ENCODE measurements at regions not wholly inside any gene's neighbourhood (a gene's known extent, or its start where the extent isn't known, plus 50 kb on each side); places are given as distances from the start of the nearest gene placed in this dataset.

- TF ChIP-seq CTCF (IDR thresholded peaks at IDR 0.05): no peak
- no peak for TF ChIP-seq YY1 (IDR thresholded peaks at IDR 0.05; ENCODE audit: low read depth)
- TF ChIP-seq TEAD4 (IDR thresholded peaks at IDR 0.05; ENCODE audit: borderline replicate concordance, insufficient read depth): no peak
- no peak for TF ChIP-seq ELF1 (IDR thresholded peaks at IDR 0.05)
- TF ChIP-seq PBX3 (IDR thresholded peaks at IDR 0.05): no peak
- TF ChIP-seq TAF1 (IDR thresholded peaks at IDR 0.05; ENCODE audit: borderline replicate concordance, low read depth, low read length): no peak
- TF ChIP-seq MAX (IDR thresholded peaks at IDR 0.05; ENCODE audit: low read depth): no peak
- TF ChIP-seq RCOR1 (IDR thresholded peaks at IDR 0.05; ENCODE audit: low read length): no peak
- no peak for TF ChIP-seq SMC3 (IDR thresholded peaks at IDR 0.05; ENCODE audit: low read depth, low read length)
- no peak for TF ChIP-seq RXRA (IDR thresholded peaks at IDR 0.05; ENCODE audit: borderline replicate concordance, low read depth)
- TF ChIP-seq POLR2AphosphoS5 (IDR thresholded peaks at IDR 0.05; ENCODE audit: low read depth, low read length): no peak
- TF ChIP-seq JUND (IDR thresholded peaks at IDR 0.05): no peak
Observed at GRCh38 chr10:44171765-44172164, 213.1 kb downstream of the CXCL12 start.
